Mucosa of descending colon (tissue), 3 donors: ENCODE measurements at regions not wholly inside any gene's neighbourhood (a gene's known extent, or its start where the extent isn't known, plus 50 kb on each side); places are given as distances from the start of the nearest gene placed in this dataset.

Source experiments
- ATAC-seq: fragments of 200-7000 bp; cut with Tn5 transposase; one replicate; pipeline ENCODE4 v1.9.1; 2020; ENCODE audit warnings: mild to moderate bottlenecking, moderate library complexity
- DNase-seq, 3 donors: peaks; one replicate each; pipeline ENCODE4 v3.0.0-alpha.2; 2020
- H3K36me3 ChIP-seq: fragments of 200-600 bp; one replicate; pipeline ENCODE4 v1.8.0; 2021; ENCODE audit warnings: low read depth, mild to moderate bottlenecking
- H3K4me1 ChIP-seq: fragments of 200-600 bp; one replicate; pipeline ENCODE4 v1.8.0; 2021; ENCODE audit warnings: low read depth, mild to moderate bottlenecking
- H3K4me3 ChIP-seq: fragments of 200-600 bp; one replicate; pipeline ENCODE4 v1.8.0; 2021; ENCODE audit warnings: mild to moderate bottlenecking
- H3K9me3 ChIP-seq: fragments of 200-600 bp; one replicate; pipeline ENCODE4 v1.8.0; 2021; ENCODE audit warnings: mild to moderate bottlenecking
- intact Hi-C, 2 donors: fragments of 100-400 bp; cut with DNase I in 1 of 2; cut with micrococcal nuclease in 1 of 2; formaldehyde crosslinking; loops; one replicate each; pipeline versions ENCODE4 v1.11.0 to v1.11.1; 2022; cut with DNase I, micrococcal nuclease
- TF ChIP-seq, protein P1 (sequence below): fragments of 200-600 bp; IDR thresholded peaks from one replicate; pipeline ENCODE4 v1.8.0; 2022; ENCODE audit warnings: antibody characterized with exemption, mild to moderate bottlenecking
- donor health status: DM: no; HTN: no; CAD: no; lungs with moderate emphysema.
- donor health status: DM: no; HTN: no; CAD: no.
- donor health status: DM: no; HTN: yes; CAD: no.

DNA sequence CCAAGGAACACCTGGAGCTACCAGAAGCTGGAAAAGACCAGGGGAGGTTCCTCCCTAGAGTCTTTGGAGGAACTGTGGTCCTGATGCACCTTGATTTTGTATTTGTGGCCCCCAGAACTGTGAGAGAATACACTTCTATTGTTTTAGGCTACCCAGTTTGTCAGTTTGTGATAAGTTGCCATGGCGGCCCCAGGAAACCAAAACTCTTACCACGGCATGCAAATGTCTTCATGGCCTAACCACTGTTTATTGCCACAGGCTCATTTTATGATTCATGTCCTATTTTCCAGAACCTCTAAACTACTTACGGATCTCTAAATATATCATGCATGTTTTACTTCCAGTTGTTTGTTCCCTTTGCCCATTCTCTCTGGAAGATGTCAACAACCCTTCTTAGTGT lies 1250.7 kb upstream of the FAM98A start:
- peaks cover 10% of the 10 kb centered on the region for H3K9me3 ChIP-seq
- no peak for DNase-seq
- no peaks in the 10 kb centered on the region for H3K4me1 ChIP-seq
- TF ChIP-seq, protein P1, sequence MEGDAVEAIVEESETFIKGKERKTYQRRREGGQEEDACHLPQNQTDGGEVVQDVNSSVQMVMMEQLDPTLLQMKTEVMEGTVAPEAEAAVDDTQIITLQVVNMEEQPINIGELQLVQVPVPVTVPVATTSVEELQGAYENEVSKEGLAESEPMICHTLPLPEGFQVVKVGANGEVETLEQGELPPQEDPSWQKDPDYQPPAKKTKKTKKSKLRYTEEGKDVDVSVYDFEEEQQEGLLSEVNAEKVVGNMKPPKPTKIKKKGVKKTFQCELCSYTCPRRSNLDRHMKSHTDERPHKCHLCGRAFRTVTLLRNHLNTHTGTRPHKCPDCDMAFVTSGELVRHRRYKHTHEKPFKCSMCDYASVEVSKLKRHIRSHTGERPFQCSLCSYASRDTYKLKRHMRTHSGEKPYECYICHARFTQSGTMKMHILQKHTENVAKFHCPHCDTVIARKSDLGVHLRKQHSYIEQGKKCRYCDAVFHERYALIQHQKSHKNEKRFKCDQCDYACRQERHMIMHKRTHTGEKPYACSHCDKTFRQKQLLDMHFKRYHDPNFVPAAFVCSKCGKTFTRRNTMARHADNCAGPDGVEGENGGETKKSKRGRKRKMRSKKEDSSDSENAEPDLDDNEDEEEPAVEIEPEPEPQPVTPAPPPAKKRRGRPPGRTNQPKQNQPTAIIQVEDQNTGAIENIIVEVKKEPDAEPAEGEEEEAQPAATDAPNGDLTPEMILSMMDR: no peak
- ATAC-seq: no peak
- intact Hi-C loops: no loop called here
- H3K4me3 ChIP-seq: no peak overlapping the region
- no peaks in the 10 kb centered on the region for H3K36me3 ChIP-seq

DNA sequence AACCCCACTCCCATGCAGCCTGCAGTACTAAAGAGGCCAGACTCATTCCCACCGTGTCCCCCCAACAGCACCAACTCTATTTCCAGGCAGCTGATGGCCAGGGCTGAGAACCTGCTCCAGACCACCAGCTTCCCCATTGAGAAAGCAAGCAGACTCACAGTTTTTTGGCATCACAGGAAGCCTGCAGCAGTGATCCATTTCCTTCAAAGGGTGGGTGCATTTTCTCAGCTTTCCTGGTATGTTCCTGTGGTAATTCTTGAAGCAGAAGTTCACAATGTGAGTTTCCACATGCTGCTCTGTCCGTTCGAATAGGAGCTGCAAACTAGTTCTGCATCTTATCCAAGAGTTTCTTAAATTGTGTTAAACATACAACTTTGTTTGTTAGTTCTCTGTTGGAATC lies 1249.6 kb upstream of the FAM98A start:
- intact Hi-C loops: no loop called here
- Histone ChIP-seq H3K36me3 (no peaks in the 10 kb centered on the region), H3K9me3 (peaks cover 2% of the 10 kb centered on the region), H3K4me1 (no peaks in the 10 kb centered on the region), H3K4me3 (no peak overlapping the region)
- DNase-seq: no peak
- TF ChIP-seq, protein P1: no peak
- ATAC-seq: no peak

DNA sequence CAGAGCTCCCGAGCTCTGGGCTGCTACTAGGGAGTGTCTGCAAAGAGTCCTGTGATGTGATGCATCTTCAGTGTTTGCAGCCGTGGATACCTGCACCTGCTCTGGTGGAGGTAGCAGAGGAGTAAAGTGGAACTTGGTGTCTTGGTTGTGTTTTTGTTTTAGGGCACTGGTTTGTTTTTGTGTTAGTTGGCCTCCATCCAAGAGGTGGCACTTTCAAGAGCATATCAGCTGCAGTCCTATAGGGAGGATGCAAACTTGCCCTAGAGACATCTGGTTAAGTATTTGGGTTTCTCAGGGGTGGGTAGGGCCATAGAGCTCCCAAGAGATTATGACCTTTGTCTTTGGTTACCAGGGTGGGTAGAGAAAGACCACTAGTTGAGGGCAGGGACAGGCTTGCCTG lies 1249.0 kb upstream of the FAM98A start:
- TF ChIP-seq, protein P1: no peak
- intact Hi-C loops: no loop called here
- ATAC-seq: no peak
- Histone ChIP-seq H3K9me3 (no peaks in the 10 kb centered on the region), H3K36me3 (no peaks in the 10 kb centered on the region), H3K4me3 (no peak overlapping the region), H3K4me1 (no peaks in the 10 kb centered on the region)
- DNase-seq: no peak

DNA sequence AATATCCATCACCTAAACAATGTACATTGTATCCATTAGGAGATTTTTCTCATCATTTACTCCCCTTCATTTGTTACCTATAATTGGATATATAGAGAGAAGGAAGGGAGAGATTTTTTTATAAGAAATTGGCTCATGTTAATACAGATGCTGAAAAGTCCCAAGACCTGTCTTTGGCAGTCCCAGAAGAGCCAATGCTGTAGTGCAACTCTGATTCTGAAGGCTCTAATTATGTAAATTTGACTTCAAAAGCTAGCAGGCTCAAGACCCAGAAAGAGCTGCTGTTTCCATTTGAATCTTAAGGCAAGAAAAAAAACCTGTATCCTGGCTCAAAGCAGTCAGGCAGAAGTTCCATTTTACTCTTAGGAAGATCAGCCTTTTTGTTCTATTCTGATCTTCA lies 1245.5 kb upstream of the FAM98A start:
- intact Hi-C loops: no loop called here
- TF ChIP-seq, protein P1: no peak
- Histone ChIP-seq H3K4me3 (no peak overlapping the region), H3K36me3 (no peaks in the 10 kb centered on the region), H3K4me1 (no peaks in the 10 kb centered on the region), H3K9me3 (no peaks in the 10 kb centered on the region)
- DNase-seq (no peak), ATAC-seq (no peak)

DNA sequence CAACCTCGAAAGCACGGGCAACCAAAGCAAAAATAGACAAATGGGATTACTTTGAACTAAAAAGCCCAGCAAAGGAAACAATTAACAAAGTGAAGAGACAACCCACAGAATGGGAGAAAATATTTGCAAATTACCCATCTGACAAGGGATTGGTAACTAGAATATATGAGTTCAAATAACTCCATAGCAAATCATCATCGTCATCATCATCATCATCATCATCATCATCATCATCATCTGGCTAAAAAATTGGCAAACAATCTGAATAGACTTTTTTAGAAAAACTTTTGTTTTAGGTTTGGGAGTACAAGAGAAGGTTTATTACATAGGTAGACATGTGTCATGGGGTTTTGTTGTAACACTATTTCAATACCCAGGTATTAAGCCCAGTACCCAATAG lies 1239.3 kb upstream of the FAM98A start:
- ATAC-seq (no peak), DNase-seq (no peak)
- no peak overlapping the region for H3K4me3 ChIP-seq
- peaks cover 14% of the 10 kb centered on the region for H3K9me3 ChIP-seq
- no peaks in the 10 kb centered on the region for H3K4me1 ChIP-seq
- TF ChIP-seq, protein P1: no peak
- intact Hi-C loops: no loop called here
- no peaks in the 10 kb centered on the region for H3K36me3 ChIP-seq

DNA sequence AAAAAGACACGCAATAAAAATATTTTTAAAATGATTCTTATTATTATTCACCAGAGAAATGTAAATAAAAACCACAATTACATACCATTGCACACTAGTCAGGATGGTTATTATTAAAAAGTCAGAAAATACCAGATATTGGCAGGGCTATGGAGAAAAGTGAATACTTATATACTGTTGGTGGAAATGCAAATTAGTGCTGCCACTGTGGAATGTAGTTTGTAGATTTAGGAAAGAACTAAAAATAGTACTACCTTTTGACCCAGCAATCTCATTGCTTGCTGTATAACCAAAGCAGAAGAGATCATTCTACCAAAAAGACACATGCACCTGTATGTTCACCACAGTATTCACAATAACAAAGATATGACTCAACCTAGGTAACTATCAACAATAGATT lies 1237.3 kb upstream of the FAM98A start:
- H3K36me3 ChIP-seq: no peaks in the 10 kb centered on the region
- no peak overlapping the region for H3K4me3 ChIP-seq
- DNase-seq (no peak), ATAC-seq (no peak)
- H3K9me3 ChIP-seq: peaks cover 14% of the 10 kb centered on the region
- intact Hi-C loops: no loop called here
- no peaks in the 10 kb centered on the region for H3K4me1 ChIP-seq
- TF ChIP-seq, protein P1: no peak
